ENCODE measurements at regions not wholly inside any gene's neighbourhood (a gene's known extent, or its start where the extent isn't known, plus 50 kb on each side); places are given as distances from the start of the nearest gene placed in this dataset.

- H3K27me3 ChIP-seq (ENCODE audit: control insufficient read depth in 4 of 4, insufficient read depth in 4 of 4, low read length in 3 of 4), result peaks cover 0 to 6% (median under 1%) of the 10 kb centered on the region in 4 donors
- WGBS, result 78% methylated on average over 5 of the region's 5 CpGs
- no peak overlapping the region for H3K9ac ChIP-seq (ENCODE audit: low read depth in 1 of 2, low read length in 2 of 2)
- no peak for TF ChIP-seq TAF1 (conservative IDR thresholded peaks at IDR 0.05)
- TF ChIP-seq YY1 (IDR thresholded peaks at IDR 0.05), result no peak
- TF ChIP-seq, protein P1, sequence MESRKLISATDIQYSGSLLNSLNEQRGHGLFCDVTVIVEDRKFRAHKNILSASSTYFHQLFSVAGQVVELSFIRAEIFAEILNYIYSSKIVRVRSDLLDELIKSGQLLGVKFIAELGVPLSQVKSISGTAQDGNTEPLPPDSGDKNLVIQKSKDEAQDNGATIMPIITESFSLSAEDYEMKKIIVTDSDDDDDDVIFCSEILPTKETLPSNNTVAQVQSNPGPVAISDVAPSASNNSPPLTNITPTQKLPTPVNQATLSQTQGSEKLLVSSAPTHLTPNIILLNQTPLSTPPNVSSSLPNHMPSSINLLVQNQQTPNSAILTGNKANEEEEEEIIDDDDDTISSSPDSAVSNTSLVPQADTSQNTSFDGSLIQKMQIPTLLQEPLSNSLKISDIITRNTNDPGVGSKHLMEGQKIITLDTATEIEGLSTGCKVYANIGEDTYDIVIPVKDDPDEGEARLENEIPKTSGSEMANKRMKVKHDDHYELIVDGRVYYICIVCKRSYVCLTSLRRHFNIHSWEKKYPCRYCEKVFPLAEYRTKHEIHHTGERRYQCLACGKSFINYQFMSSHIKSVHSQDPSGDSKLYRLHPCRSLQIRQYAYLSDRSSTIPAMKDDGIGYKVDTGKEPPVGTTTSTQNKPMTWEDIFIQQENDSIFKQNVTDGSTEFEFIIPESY (IDR thresholded peaks at IDR 0.05), result no peak
- TF ChIP-seq EGR1 (IDR thresholded peaks at IDR 0.05; ENCODE audit: low read depth in 2 of 2), result no peak
- TF ChIP-seq, protein P2, sequence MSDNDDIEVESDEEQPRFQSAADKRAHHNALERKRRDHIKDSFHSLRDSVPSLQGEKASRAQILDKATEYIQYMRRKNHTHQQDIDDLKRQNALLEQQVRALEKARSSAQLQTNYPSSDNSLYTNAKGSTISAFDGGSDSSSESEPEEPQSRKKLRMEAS (IDR thresholded peaks at IDR 0.05), result no peak
- no peak for TF ChIP-seq SP1 (IDR thresholded peaks at IDR 0.05)
- TF ChIP-seq CTCF (IDR thresholded peaks at IDR 0.05; ENCODE audit: low read depth, low read length, missing input control), result no peak
- TF ChIP-seq ATF3 (IDR thresholded peaks at IDR 0.05), result no peak
- no peak for TF ChIP-seq REST (IDR thresholded peaks at IDR 0.05)
- TF ChIP-seq FOXA1 (IDR thresholded peaks at IDR 0.05), result no peak
- TF ChIP-seq RXRA (IDR thresholded peaks at IDR 0.05), result no peak
- no peak for TF ChIP-seq JUND (IDR thresholded peaks at IDR 0.05)
- TF ChIP-seq HNF4G (IDR thresholded peaks at IDR 0.05), result no peak
- no peak for TF ChIP-seq HNF4A (conservative IDR thresholded peaks at IDR 0.05)
- H3K9me3 ChIP-seq (ENCODE audit: control insufficient read depth in 4 of 4, low read length in 3 of 4), result no peaks in the 10 kb centered on the region
- DNase-seq (ENCODE audit: low spot score), result no peak
- H3K27ac ChIP-seq (ENCODE audit: low read depth in 1 of 2, low read length in 2 of 2), result no peak overlapping the region
- no peak overlapping the region for H3K4me3 ChIP-seq (ENCODE audit: low read depth in 1 of 3, low read length in 3 of 3)
- no peaks in the 10 kb centered on the region for H3K4me1 ChIP-seq (ENCODE audit: control insufficient read depth in 4 of 4, insufficient read depth in 4 of 4, low read length in 3 of 4)
- no peaks in the 10 kb centered on the region for H3K36me3 ChIP-seq (ENCODE audit: control insufficient read depth in 4 of 4, insufficient read depth in 3 of 4, low read depth in 1 of 4, low read length in 3 of 4)
Measured at GRCh38 chr6:137677709-137678108, 183.5 kb upstream of the OLIG3 start.

GRCh38 chr6:137678451-137678850 is 184.3 kb upstream of the OLIG3 start:
- no peaks in the 10 kb centered on the region for H3K36me3 ChIP-seq (ENCODE audit: control insufficient read depth in 4 of 4, insufficient read depth in 3 of 4, low read depth in 1 of 4, low read length in 3 of 4)
- DNase-seq (ENCODE audit: low spot score), result no peak
- no peak for TF ChIP-seq HNF4A (conservative IDR thresholded peaks at IDR 0.05)
- no peak for TF ChIP-seq NR2F2 (IDR thresholded peaks at IDR 0.05)
- no peak for TF ChIP-seq RXRA (IDR thresholded peaks at IDR 0.05)
- TF ChIP-seq GABPA (IDR thresholded peaks at IDR 0.05 in 1 of 2, conservative IDR thresholded peaks at IDR 0.05 in 1 of 2), result no peak
- TF ChIP-seq RAD21 (IDR thresholded peaks at IDR 0.05), result no peak
- no peak for TF ChIP-seq TAF1 (conservative IDR thresholded peaks at IDR 0.05)
- no peak for TF ChIP-seq FOXA1 (IDR thresholded peaks at IDR 0.05)
- TF ChIP-seq CTCF (IDR thresholded peaks at IDR 0.05; ENCODE audit: low read depth, low read length, missing input control), result no peak

More at GRCh38 chr6:137678451-137678850, 184.3 kb upstream of the OLIG3 start:
- no peaks in the 10 kb centered on the region for H3K4me1 ChIP-seq (ENCODE audit: control insufficient read depth in 4 of 4, insufficient read depth in 4 of 4, low read length in 3 of 4)
- H3K27ac ChIP-seq (ENCODE audit: low read depth in 1 of 2, low read length in 2 of 2), result no peak overlapping the region
- H3K4me3 ChIP-seq (ENCODE audit: low read depth in 1 of 3, low read length in 3 of 3), result no peak overlapping the region
- no peak overlapping the region for H3K9ac ChIP-seq (ENCODE audit: low read depth in 1 of 2, low read length in 2 of 2)
- WGBS, result 71% methylated on average over 2 of the region's 2 CpGs
- H3K27me3 ChIP-seq (ENCODE audit: control insufficient read depth in 4 of 4, insufficient read depth in 4 of 4, low read length in 3 of 4), result peaks cover 0 to 3% (median 0%) of the 10 kb centered on the region in 4 donors
- no peaks in the 10 kb centered on the region for H3K9me3 ChIP-seq (ENCODE audit: control insufficient read depth in 4 of 4, low read length in 3 of 4)
